GM18867 (cell line): ENCODE measurements at regions not wholly inside any gene's neighbourhood (a gene's known extent, or its start where the extent isn't known, plus 50 kb on each side); places are given as distances from the start of the nearest gene placed in this dataset.

Experiments
- ATAC-seq: cut with Tn5 transposase; IDR thresholded peaks from one replicate; pipeline ENCODE4 v1.9.1; 2021; ENCODE audit warnings: mild to moderate bottlenecking, moderate library complexity; ENCODE audit not compliant: unreplicated experiment

DNA sequence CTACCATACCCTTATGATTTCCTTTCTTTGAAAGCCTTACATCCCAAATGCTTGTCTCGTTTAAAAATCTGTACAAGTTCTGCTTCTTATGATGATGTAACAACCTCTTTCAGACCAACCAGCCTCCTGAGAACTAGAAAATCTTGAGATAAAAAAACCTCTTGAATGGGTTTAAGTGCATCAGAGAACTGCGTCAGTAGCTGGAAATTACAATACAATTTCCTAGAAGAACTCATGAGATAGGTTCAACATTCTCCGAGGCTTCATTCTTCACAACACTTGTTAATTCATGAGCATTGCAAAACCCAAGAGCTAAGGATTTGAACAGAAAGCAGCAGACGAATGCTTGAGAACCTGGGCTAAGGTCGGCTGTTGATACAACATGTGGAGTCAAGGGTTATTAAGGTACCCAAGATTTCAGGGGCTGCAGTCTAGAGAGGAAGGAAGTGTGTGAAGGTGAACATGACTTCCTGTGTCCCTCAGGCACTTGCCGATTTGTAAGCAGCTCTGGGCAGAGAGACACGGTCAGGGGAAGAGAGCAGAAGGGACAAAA, 286.0 kb downstream of the ICE1 start:
- no peak for ATAC-seq

DNA sequence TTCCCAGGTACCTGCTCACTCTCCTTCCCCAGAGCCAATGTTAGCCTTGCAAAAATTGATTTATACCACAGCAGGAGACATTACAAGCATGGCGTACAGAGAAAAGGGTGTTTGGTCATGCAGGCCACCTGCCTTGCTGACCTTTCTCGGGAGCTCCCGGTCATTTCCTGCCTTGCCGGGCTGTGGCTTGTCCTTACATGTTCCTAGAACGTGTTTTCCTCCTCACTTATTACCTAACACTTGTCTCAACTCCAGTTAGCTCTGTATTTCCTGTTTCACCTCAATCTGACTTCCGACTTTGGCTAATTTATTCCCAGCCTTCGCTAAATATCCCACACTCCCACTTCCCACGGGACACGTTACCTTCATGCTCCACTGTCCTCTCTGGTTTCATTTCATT, 282.5 kb downstream of the ICE1 start:
- ATAC-seq = no peak

DNA sequence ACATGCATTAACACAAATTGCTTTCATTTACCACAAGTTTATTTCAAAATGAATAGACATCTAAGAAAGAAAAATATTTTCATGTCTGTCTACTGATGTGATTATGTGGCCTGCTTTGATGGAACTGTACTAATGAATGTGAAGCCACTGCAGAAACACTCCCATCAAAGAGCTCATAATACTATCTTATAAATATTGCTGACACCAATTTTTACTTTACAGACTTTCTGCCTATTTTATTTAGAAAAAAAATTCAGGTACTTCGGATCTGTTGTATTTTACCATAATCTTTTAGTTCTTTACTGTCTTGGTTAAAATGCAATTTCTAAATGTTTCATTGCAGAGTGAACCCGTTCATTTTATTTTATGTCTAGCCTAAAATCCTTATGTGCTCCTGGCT, 281.9 kb downstream of the ICE1 start:
- ATAC-seq = no peak

DNA sequence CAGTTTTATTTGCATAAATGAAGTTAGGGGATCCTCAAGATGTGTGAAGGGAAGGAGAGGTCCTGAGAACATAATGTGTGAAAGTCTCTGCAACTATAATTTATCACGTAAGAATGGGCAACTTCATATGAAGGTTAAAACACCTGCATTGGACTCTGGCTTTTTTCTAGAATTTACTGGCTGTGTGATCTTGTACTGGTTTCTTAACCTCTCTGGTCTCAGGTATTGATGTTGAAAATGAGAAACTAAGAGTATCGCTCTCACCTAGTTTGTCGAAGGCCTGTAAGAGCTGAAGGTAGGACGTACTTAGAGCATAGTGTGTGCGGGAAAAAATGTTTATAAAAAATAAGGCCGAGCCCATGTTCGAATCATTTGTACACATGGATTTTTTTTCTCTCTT, 280.5 kb downstream of the ICE1 start:
- ATAC-seq = no peak

DNA sequence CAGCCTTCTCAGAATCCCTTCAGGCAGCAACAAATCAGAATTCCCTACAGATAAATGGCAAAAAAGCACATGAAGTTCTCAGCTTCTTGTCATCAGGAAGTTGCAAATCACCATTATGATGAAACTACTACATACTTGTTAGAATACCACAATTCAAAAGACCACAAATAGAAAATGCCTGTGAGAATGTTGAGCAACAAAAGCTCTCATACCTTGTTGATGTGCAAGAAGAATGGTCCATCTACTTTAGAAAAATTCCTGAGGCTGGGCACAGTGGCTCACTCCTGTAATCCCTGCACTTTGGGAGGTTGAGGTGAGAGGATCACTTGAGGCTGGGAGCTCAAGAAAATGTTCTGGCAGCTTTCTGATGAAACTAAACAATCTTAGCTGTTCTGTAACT, 278.1 kb downstream of the ICE1 start:
- ATAC-seq = no peak

DNA sequence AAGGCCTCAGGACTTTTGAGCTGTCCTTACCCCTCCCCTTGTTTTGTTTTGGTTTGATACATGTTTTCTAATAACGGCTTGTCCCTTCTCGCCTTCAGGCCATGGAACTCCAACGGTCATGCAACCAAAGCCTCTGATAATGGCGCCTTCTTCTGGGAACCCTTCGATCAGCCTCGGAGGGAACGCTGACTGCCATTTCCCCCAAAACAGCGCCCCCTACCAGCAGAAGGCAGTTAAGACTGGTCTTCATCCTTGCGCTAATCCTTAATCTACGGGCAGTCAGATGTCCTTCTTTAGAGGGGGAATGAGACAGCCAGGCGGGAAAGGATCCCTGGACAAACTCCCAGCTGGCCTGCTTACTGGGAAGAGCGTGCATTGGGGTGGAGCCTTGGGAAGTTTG, 276.6 kb downstream of the ICE1 start:
- no peak for ATAC-seq

DNA sequence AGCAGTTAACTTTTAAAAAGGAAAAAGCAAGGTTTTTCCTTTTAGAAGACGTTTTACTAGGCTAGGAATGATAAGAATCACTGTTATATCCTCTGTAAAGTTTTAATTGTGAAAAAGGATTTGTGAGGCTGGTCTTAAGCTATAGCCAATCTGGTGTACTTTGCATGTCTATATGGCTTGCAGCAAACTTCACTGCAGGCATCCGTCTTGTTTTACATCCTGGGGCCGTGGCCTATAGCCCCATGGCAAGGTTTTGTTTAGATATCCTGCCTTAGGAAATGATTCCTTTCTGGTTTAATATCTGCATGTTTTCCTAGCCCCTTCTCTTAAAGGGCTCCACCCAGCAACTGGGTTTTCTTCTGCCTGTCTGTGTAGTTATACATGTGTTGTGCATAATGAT, 272.8 kb downstream of the ICE1 start:
- ATAC-seq = no peak

DNA sequence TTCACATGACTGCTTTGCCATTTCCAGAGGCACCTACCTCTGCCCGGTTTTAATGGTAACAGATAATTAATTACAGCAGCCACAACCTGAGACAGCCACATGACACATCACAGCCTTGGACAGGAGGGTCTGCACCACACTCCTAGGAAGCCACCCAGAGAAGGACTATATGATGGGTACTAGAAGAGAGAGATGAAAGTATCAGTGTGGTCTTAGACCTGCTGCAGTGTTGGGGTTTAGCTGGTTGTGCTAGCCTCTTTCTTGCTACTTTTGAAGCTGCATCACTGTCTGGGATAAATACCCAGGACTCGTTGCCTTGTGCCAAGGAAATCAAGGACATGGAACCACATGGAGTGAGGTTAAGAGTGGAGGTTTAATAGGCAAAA, 266.4 kb downstream of the ICE1 start:
- no peak for ATAC-seq

DNA sequence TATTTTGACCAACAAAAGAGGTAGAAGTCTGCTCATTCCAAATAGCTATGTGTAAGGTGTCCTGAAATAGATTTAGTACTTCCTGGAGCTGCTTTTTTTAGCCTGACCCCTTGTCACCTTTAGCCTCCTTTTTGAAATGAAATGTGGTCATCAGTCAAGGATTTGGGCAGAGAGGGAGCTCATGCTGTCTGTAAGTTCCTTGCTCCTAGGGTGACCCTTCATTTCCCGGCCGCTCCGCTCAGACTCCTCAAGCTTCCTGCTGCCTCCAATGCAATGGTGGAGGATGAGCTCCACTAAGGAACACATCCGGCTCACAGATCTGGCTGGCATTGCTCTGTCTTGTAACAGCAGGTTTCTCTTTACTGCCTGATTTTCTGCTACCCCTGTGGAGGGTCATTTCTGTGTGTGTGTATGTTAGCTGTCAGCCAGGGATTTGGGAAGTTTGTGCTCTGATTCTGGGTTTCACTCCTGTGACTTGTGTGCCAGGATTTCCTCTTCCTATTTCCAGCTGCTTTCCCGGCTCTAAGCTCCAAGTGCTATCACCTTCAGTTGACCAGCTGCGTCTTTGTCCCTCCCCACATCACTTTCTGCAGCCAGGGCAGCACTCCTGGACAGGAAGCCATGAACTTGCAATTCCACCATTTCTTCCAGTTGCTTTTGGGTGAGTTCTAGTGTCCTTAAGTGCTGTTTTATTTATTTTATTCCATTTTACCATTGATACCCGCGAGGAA, 265.9 kb downstream of the ICE1 start:
- ATAC-seq = no peak

DNA sequence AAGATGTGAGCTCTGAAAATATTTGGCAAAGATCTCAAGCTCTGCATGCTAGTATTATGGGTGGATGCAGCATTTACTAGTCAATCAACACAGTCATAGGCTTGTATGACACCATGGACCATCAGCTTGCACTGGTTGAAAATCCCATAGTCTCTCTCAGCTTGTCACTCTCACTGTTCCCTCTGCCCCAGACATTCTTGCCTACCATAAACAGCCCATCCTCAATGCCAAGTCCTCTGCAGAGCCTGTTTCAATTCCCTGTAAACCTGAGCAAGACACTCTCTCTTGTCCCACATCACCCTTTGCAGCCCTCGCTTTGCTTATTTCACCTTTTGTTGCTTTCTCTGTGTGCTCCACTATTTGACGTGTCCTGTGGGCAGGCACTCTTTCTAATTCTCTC, 264.6 kb downstream of the ICE1 start:
- no peak for ATAC-seq

DNA sequence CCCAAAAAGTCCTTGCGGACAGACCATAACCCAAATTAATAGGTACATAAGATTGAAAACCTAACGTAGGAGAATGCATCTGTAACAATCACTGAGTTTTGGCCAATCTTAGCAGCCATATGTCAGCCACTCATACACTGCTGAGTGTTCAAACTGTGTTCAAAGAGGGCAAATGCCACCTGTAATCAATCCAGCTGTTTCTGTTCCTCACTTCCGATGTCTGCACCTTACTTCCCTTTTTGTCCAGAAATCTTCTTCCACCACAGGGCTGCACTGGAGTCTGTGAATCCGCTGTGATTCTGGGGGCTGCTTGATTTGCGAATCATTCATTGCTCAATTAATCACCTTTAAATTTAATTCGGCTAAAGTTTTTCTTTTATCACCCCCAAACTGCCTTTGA, 263.9 kb downstream of the ICE1 start:
- no peak for ATAC-seq

DNA sequence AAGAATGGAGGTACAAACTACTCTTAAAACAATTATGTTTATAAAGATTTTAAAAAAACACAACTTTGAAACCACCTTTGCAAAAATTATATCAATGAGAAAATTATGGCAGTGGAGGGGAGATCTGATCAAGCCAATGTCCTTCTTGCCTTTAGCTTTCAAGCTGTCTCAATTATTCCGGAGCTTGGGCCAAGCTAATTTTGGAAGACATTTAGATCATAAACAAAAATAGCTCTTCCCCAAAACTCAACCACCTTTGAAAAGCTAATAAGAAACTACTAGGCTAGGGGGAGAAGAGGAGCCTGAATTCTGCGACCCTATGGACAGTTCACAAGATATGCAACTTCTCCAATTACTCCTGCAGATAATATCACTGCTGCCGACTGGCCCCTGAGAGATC, 263.3 kb downstream of the ICE1 start:
- ATAC-seq = no peak

DNA sequence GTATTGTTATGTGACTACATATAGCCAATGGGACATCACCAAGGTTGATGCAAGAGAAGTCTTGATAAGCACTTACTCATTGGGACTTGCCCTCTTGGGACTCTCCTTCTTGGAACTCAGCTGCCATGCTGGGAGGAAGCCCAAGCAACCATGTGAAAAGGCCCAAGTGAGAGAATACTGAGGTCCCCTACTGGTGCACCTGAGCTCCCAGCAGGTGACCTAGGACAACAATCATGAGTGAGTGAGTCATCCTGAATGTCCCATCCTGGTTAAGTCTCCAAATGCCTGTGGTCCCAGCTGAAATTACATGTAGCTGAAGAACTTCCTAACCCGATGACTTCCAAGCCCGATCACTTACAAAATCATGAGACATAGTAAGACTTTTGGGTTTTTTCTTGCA, 260.7 kb downstream of the ICE1 start:
- no peak for ATAC-seq

DNA sequence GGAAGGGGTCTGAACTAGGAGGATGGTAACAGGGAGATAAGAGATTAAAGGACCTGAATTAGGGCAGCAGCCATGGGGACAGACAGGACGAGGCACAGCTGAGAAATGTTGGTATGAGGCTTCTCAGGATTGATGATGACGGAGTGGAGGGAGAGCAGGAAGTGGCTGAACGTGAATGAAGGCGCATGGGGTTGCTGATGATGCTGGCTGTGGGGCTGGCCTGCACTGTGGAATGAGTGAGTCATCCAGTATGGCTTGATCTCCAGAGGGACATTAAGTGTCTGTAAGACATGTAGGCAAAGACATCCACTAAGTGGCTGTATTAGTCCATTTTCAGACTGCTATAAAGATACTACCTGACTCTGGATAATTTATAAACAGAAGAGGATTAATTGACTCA, 256.4 kb downstream of the ICE1 start:
- ATAC-seq = no peak

DNA sequence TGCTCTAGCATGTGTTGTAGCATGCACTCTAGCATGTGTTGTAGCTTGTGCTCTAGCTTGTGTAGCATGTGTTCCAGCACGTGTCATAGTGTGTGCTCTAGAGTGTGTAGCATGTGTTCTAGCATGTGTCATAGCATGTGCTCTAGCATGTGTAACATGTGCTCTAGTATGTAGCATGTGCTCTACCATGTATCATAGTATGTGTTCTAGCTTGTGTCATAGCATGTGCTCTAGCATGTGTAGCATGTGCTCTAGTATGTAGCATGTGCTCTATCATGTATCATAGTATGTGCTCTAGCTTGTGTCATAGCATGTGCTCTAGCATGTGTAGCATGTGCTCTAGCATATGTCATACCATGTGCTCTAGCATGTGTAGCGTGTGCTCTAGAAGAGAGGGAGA, 255.3 kb downstream of the ICE1 start:
- ATAC-seq = no peak

DNA sequence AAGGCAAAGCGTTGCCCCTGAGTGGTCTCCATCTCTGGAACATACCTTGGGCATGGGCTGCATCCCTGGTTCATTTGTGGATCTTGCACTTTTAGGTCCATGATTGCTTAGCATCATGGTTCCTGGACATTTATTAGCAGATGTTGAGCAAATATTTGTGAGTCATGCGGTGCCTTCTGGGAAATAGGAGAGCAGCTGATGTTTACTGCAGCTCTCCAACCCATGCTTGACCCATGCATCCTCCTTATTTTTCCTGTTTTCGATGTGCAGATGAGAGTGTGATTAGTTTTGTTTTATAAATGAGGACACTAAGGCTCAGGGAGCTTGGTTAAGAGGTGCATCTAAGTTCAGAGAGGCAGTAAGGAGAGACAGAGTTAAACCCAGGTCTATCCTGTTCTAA, 253.7 kb downstream of the ICE1 start:
- no peak for ATAC-seq

DNA sequence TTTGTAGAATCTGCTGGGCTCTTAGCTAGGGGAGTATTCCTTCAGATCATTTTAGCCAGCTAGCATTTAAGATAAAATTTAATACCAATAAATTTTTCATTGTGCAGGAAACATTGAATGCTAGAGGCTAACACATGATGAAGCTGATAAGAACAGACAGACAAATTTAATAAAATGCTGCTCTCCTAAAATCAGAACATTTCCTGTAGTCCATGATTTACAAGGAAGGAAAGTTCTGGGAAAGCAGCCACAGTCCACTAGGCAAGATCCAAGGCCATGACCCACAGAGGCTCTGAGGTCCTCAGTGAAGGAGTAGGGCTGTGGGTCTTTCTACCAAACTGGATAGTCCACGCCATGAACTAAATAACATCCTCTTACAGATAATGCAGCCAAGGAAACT, 253.0 kb downstream of the ICE1 start:
- no peak for ATAC-seq

DNA sequence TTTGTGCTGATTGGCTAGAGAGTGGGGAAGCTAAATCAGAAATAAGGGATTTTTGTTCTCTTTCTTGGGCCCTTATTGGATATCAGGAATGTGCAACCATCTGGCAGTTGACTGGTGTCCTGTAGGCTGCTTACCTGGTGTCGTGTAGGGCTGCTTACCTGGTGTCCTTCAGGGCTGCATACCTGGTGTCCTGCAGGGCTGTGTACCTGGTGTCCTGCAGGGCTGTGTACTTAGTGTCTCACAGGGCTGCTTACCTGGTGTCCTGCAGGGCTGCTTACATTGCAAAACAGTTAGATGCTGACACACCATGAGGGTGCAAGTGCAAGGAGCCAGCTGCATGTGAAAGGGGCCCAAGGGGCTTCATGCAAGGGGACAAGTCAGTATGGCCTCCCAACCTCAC, 249.3 kb downstream of the ICE1 start:
- ATAC-seq = no peak

DNA sequence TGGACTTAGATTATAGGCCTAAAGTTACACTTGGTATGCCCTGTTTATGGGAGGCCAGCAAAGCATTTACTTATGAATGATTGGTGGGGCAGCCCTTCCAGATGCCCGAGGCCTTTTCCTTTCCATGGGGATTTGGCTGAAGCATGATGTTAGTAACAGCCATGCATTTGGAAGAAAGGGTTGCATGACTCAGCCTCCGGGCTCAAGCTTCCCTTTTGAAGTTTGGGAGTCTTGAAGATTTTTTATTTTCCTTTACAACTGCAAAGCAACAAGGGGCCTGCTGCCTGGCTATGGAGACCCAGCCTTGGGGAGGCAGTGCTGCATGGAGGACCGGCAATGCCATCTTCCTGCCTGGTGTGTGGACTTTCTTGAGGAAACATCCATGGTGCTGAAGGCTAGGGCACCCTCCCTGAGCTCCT, 244.7 kb downstream of the ICE1 start:
- ATAC-seq = no peak

DNA sequence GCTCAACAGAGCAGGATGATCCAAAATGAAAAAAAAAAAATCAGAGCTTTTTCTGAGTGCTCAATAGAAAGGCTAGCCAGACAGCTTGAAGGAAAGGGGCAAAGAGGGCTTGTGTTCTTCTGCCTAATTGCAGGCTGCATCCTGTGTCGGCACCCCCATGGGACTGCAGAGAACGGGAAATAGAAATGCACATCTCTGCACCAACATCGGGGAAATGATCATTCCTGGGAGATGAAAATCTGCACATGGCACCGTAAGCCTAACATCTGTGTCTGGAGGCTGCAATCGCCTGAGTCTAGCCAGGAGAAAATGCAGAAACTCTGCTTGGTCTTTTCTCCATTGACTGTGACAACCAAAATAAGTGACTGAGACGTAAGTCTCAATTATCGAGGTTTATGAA, 243.9 kb downstream of the ICE1 start:
- no peak for ATAC-seq

DNA sequence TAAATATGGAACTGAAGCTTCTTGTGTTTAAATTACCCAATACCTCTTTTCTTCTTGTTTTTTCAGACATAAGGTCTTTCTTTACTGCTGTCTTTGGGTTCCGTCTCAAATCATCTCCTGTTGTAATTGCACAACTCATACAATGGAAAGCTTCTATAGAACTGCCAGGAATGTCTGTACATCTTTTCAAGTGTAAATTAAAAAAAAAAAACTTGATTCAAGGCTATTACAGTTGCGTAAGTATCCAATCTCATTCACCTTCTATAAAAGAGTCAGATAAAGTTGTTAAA, 243.5 kb downstream of the ICE1 start:
- ATAC-seq = no peak

DNA sequence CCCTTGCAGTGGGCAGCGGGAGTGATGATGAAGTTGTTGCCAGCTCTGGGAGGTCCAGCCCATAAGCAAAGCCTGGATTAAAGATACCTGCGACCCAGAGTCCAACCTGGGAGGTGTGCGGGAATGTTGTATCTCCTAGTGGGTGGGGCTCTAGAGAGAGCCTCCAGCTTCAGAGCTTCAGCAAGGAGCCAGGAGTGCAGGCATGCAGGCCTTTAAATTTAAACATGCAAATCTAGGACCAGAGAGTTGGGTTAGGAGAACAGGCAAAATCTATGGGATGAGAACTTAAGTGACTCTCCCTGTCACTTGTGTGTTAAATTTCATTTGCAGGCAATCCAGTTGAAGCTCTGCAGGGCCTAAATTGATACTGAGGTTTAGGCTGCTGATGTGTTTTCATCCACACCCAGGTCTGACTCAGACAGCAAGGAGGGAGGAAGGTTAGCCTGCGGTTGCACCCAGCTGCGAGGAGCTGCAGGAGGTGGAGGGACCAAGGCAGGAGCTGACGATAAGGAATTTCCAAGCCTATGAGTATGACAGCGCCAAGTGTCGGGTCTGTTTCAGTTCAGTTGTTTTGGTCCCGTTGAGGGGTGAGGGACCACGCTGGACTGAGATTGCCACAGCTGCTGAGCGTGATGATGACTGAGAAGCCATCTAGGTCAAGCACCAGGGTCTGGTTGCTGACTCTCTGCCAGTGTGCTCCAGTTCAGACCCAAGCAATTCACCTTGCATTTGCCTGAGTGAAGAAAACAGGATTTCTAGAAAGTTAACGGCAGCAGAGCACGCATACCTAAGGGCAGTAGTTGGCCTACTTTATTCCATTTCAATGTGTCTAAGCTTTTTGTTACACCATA, 243.0 kb downstream of the ICE1 start:
- ATAC-seq = no peak
